Tibial nerve (tissue), 3 donors: ENCODE measurements at regions not wholly inside any gene's neighbourhood (a gene's known extent, or its start where the extent isn't known, plus 50 kb on each side); places are given as distances from the start of the nearest gene placed in this dataset.

ENCODE experiments used
- POLR2A ChIP-seq, 2 donors: fragments of 450-650 bp; IDR thresholded peaks; one replicate each; pipeline ENCODE4 v1.6.1; 2017; ENCODE audit warnings: antibody characterized with exemption in 2 of 2, mild to moderate bottlenecking in 2 of 2, moderate library complexity in 2 of 2
- TF ChIP-seq, protein P1 (sequence below), 5 experiments: fragments of 200-600 bp in 3 of 5; fragments of 450-650 bp in 2 of 5; sonication (generic) in 3 of 5; IDR thresholded peaks; one replicate each; pipeline ENCODE4 v1.5.1; 2016 to 2019; ENCODE audit warnings: antibody characterized with exemption in 5 of 5, mild to moderate bottlenecking in 3 of 5, moderate library complexity in 2 of 5

DNA sequence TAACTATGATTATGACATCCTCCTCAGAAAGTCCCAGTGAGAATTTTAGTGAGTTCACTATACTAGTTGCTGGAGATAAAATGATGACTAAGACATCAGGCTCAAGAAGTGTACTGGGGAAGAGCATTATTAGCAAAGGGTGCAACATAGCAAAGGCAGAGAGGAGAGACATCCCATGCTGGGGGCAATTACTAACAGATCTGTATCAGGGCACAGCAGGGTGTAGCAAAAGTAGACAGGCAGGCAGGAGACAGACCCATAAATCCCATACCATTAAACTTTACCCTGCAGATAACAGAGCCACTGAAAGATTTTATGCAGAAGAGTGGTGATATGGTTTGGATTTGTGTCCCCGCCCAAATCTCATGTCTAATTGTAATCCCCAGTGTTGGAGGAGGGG lies 161.7 kb downstream of the SP3 start:
- TF ChIP-seq, protein P1, sequence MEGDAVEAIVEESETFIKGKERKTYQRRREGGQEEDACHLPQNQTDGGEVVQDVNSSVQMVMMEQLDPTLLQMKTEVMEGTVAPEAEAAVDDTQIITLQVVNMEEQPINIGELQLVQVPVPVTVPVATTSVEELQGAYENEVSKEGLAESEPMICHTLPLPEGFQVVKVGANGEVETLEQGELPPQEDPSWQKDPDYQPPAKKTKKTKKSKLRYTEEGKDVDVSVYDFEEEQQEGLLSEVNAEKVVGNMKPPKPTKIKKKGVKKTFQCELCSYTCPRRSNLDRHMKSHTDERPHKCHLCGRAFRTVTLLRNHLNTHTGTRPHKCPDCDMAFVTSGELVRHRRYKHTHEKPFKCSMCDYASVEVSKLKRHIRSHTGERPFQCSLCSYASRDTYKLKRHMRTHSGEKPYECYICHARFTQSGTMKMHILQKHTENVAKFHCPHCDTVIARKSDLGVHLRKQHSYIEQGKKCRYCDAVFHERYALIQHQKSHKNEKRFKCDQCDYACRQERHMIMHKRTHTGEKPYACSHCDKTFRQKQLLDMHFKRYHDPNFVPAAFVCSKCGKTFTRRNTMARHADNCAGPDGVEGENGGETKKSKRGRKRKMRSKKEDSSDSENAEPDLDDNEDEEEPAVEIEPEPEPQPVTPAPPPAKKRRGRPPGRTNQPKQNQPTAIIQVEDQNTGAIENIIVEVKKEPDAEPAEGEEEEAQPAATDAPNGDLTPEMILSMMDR (IDR thresholded peaks at IDR 0.05), result no peak
- no peak for TF ChIP-seq POLR2A (IDR thresholded peaks at IDR 0.05)
